ENCODE measurements at regions not wholly inside any gene's neighbourhood (a gene's known extent, or its start where the extent isn't known, plus 50 kb on each side); places are given as distances from the start of the nearest gene placed in this dataset.

GRCh38 chr2:157948856-157949255 is 72.7 kb upstream of the ACVR1 start:
- TF ChIP-seq ZNF133 (tag by site-specific recombination; IDR thresholded peaks at IDR 0.05) (no peak), HOXA7 (CRISPR knock-in tag; IDR thresholded peaks at IDR 0.05; ENCODE audit: borderline replicate concordance) (no peak), CTCF (tag by site-specific recombination; IDR thresholded peaks at IDR 0.05) (no peak), KLF10 (tag by site-specific recombination; IDR thresholded peaks at IDR 0.05) (no peak), ZNF391 (tag by site-specific recombination; IDR thresholded peaks at IDR 0.05; ENCODE audit: borderline replicate concordance, low read depth) (no peak), YY1 (tag by site-specific recombination; IDR thresholded peaks at IDR 0.05) (no peak), ZNF2 (tag by site-specific recombination; IDR thresholded peaks at IDR 0.05) (no peak), ZNF629 (tag by site-specific recombination; IDR thresholded peaks at IDR 0.05) (no peak), ZNF707 (tag by site-specific recombination; IDR thresholded peaks at IDR 0.05) (no peak), TRIM28 (IDR thresholded peaks at IDR 0.05; ENCODE audit: borderline replicate concordance, low read length) (no peak), ZNF580 (tag by site-specific recombination; IDR thresholded peaks at IDR 0.05) (no peak)
